IMR-90 (cell line): ENCODE measurements at regions not wholly inside any gene's neighbourhood (a gene's known extent, or its start where the extent isn't known, plus 50 kb on each side); places are given as distances from the start of the nearest gene placed in this dataset.

Experiments
- ATAC-seq: fragments of 200-7000 bp; cut with Tn5 transposase; 2 replicates; pipeline ENCODE4 v1.9.1; 2020; ENCODE audit warnings: low read depth, mild to moderate bottlenecking, moderate library complexity
- BruUV-seq: library from RNA; stranded (reverse); fragments of 400-500 nt; replicated peaks from 2 replicates; lab custom pipeline; 2021; lab: Mats Ljungman, UMichigan
- CTCF ChIA-PET: fragments of 300-600 bp; formaldehyde crosslinking; extraction: SDS; loops from one replicate; lab custom pipeline; 2021; ENCODE audit warnings: antibody characterized with exemption; lab: Yijun Ruan, JAX
- POLR2A ChIA-PET: fragments of 300-600 bp; sonication (Branson Sonifier 250); formaldehyde crosslinking; loops from one replicate; lab custom pipeline; 2022; ENCODE audit warnings: antibody characterized with exemption; ENCODE audit not compliant: unreplicated experiment; lab: Charles Lee
- DNase-seq: peaks from one replicate; pipeline ENCODE4 v3.0.0; 2013
- H2AFZ ChIP-seq: replicated peaks from 2 replicates; pipeline ENCODE3; 2013; ENCODE audit warnings: low read length, mild to moderate bottlenecking; ENCODE audit not compliant: poor library complexity
- H2AK5ac ChIP-seq: 2 replicates; pipeline ENCODE4 v1.6.1; 2013; ENCODE audit warnings: low read depth, low read length, inconsistent platforms
- H2AK9ac ChIP-seq: replicated peaks from 2 replicates; pipeline ENCODE3; 2013; ENCODE audit warnings: mild to moderate bottlenecking, low read depth, low read length, moderate library complexity; ENCODE audit not compliant: poor library complexity
- H2BK120ac ChIP-seq: 2 replicates; pipeline ENCODE4 v1.6.1; 2013; ENCODE audit warnings: low read depth, low read length, inconsistent platforms
- H2BK15ac ChIP-seq: 3 replicates; pipeline ENCODE4 v1.6.1; 2013; ENCODE audit warnings: low read depth, low read length, inconsistent platforms
- H2BK20ac ChIP-seq: 2 replicates; pipeline ENCODE4 v1.6.1; 2013; ENCODE audit warnings: low read depth, mild to moderate bottlenecking, inconsistent platforms, low read length, moderate library complexity
- H2BK5ac ChIP-seq: 2 replicates; pipeline ENCODE4 v1.6.1; 2013; ENCODE audit warnings: mild to moderate bottlenecking, low read depth, low read length, inconsistent platforms; ENCODE audit not compliant: poor library complexity, severe bottlenecking
- H3K14ac ChIP-seq: replicated peaks from 2 replicates; pipeline ENCODE4 v1.6.1; 2013; ENCODE audit warnings: low read depth, low read length, inconsistent platforms
- H3K18ac ChIP-seq: 2 replicates; pipeline ENCODE4 v1.6.1; 2013; ENCODE audit warnings: low read depth, low read length, control low read depth
- H3K23ac ChIP-seq: 2 replicates; pipeline ENCODE4 v1.6.1; 2013; ENCODE audit warnings: low read depth, low read length, inconsistent platforms
- H3K27ac ChIP-seq: 2 replicates; pipeline ENCODE4 v1.5.1; 2013; ENCODE audit warnings: mild to moderate bottlenecking, control low read depth, low read length; ENCODE audit not compliant: insufficient read depth
- H3K27me3 ChIP-seq: 2 replicates; pipeline ENCODE4 v1.6.1; 2013; ENCODE audit warnings: low read length; ENCODE audit not compliant: control insufficient read depth, insufficient read depth
- H3K36me3 ChIP-seq: 2 replicates; pipeline ENCODE4 v1.6.1; 2013; ENCODE audit warnings: low read length, mixed read lengths; ENCODE audit not compliant: control insufficient read depth, insufficient read depth
- H3K4ac ChIP-seq: 2 replicates; pipeline ENCODE4 v1.6.1; 2013; ENCODE audit warnings: low read depth, low read length, inconsistent platforms
- H3K4me1 ChIP-seq: 2 replicates; pipeline ENCODE4 v1.6.1; 2013; ENCODE audit warnings: low read length, mixed read lengths; ENCODE audit not compliant: control insufficient read depth, insufficient read depth
- H3K4me2 ChIP-seq: 2 replicates; pipeline ENCODE4 v1.6.1; 2013; ENCODE audit warnings: low read depth, mild to moderate bottlenecking, control low read depth, low read length, moderate library complexity
- H3K4me3 ChIP-seq: 2 replicates; pipeline ENCODE4 v1.5.1; 2013; ENCODE audit warnings: low read depth, mild to moderate bottlenecking, control low read depth, low read length, moderate library complexity; ENCODE audit not compliant: insufficient read depth
- H3K56ac ChIP-seq: 2 replicates; pipeline ENCODE4 v1.6.1; 2013; ENCODE audit warnings: low read length, inconsistent platforms; ENCODE audit not compliant: insufficient read depth; ENCODE audit errors: extremely low read depth
- H3K79me1 ChIP-seq, 2 experiments: 2 replicates each; pipeline ENCODE4 v1.6.1; 2013; ENCODE audit warnings: low read length in 2 of 2, inconsistent platforms in 1 of 2, low read depth in 1 of 2
- H3K9ac ChIP-seq: 2 replicates; pipeline ENCODE4 v1.6.1; 2013; ENCODE audit warnings: low read depth, low read length, control low read depth
- H3K9me1 ChIP-seq: 2 replicates; pipeline ENCODE4 v1.6.1; 2013; ENCODE audit warnings: low read length, inconsistent platforms; ENCODE audit not compliant: insufficient read depth
- H3K9me3 ChIP-seq: 2 replicates; pipeline ENCODE4 v1.6.1; 2013; ENCODE audit warnings: low read length; ENCODE audit not compliant: control insufficient read depth, insufficient read depth
- H4K20me1 ChIP-seq: 2 replicates; pipeline ENCODE4 v1.6.1; 2013; ENCODE audit warnings: low read length, inconsistent platforms; ENCODE audit not compliant: insufficient read depth
- H4K5ac ChIP-seq: 2 replicates; pipeline ENCODE4 v1.6.1; 2013; ENCODE audit warnings: mild to moderate bottlenecking, low read depth, low read length, control low read depth
- H4K8ac ChIP-seq, 2 experiments: 2 replicates each; pipeline ENCODE4 v1.6.1; 2013; ENCODE audit warnings: low read depth in 2 of 2, low read length in 2 of 2, control low read depth in 1 of 2, inconsistent platforms in 1 of 2
- H4K91ac ChIP-seq: 2 replicates; pipeline ENCODE4 v1.6.1; 2013; ENCODE audit warnings: low read depth, low read length, inconsistent platforms; ENCODE audit not compliant: insufficient read depth
- BHLHE40 ChIP-seq: fragments of 150-350 bp; IDR thresholded peaks from 2 replicates; pipeline ENCODE4 v1.6.1; 2016; ENCODE audit warnings: mild to moderate bottlenecking, low read depth, low read length
- CEBPB ChIP-seq: IDR thresholded peaks from 2 replicates; pipeline ENCODE4 v1.6.1; 2012; ENCODE audit warnings: low read depth, low read length, improper control_type of control experiment
- CHD1 ChIP-seq: IDR thresholded peaks from 2 replicates; pipeline ENCODE4 v1.6.1; 2012; ENCODE audit warnings: low read depth, low read length, improper control_type of control experiment
- CTCF ChIP-seq: conservative IDR thresholded peaks from 2 replicates; pipeline ENCODE4 v1.5.1; 2012; ENCODE audit warnings: mild to moderate bottlenecking, low read depth, low read length, improper control_type of control experiment
- ELK1 ChIP-seq: fragments of 150-350 bp; IDR thresholded peaks from 2 replicates; pipeline ENCODE4 v1.6.1; 2016; ENCODE audit warnings: low read depth, mild to moderate bottlenecking, low read length, moderate library complexity, borderline replicate concordance
- FOS ChIP-seq: fragments of 150-350 bp; IDR thresholded peaks from 2 replicates; pipeline ENCODE4 v1.6.1; 2016; ENCODE audit warnings: low read depth, low read length
- MAFK ChIP-seq: IDR thresholded peaks from 2 replicates; pipeline ENCODE4 v1.6.1; 2012; ENCODE audit warnings: low read depth, low read length, improper control_type of control experiment
- MAZ ChIP-seq: IDR thresholded peaks from 2 replicates; pipeline ENCODE4 v1.6.1; 2012; ENCODE audit warnings: low read depth, mild to moderate bottlenecking, low read length, improper control_type of control experiment, moderate library complexity, borderline replicate concordance
- MXI1 ChIP-seq: IDR thresholded peaks from 2 replicates; pipeline ENCODE4 v1.6.1; 2012; ENCODE audit warnings: low read depth, mild to moderate bottlenecking, low read length, moderate library complexity, borderline replicate concordance
- NFE2L2 ChIP-seq: fragments of 150-350 bp; IDR thresholded peaks from 2 replicates; pipeline ENCODE4 v1.6.1; 2016; ENCODE audit warnings: low read depth, mild to moderate bottlenecking, low read length
- POLR2A ChIP-seq: IDR thresholded peaks from 2 replicates; pipeline ENCODE4 v1.6.1; 2012; ENCODE audit warnings: mild to moderate bottlenecking, low read depth, low read length
- RAD21 ChIP-seq: IDR thresholded peaks from 2 replicates; pipeline ENCODE4 v1.6.1; 2012; ENCODE audit warnings: low read length, improper control_type of control experiment
- RCOR1 ChIP-seq: IDR thresholded peaks from 2 replicates; pipeline ENCODE4 v1.6.1; 2012; ENCODE audit warnings: mild to moderate bottlenecking, low read length, improper control_type of control experiment; ENCODE audit not compliant: insufficient replicate concordance
- RFX5 ChIP-seq: IDR thresholded peaks from 2 replicates; pipeline ENCODE4 v1.8.0; 2012; ENCODE audit warnings: low read depth, mild to moderate bottlenecking, low read length, moderate library complexity
- SMC3 ChIP-seq: fragments of 150-350 bp; IDR thresholded peaks from 2 replicates; pipeline ENCODE4 v1.6.1; 2016; ENCODE audit warnings: low read depth, mild to moderate bottlenecking, antibody characterized with exemption, low read length, moderate library complexity
- USF2 ChIP-seq: fragments of 150-350 bp; IDR thresholded peaks from 2 replicates; pipeline ENCODE4 v1.6.1; 2017; ENCODE audit warnings: mild to moderate bottlenecking, antibody characterized with exemption, low read length, low read depth
- WGBS, 2 experiments: methylation state at CpG; one replicate each; pipeline versions ENCODE4 v1.1.5 to v1.1.7; 2013; ENCODE audit warnings: missing lambda C conversion rate in 2 of 2; ENCODE audit not compliant: insufficient read length in 1 of 2; ENCODE audit errors: extremely low coverage in 2 of 2; 5-methylcytosine and 5-hydroxymethylcytosine counted together
- dilution Hi-C: fragments of 300-500 bp; cut with HindIII; formaldehyde crosslinking; loops from one replicate; pipeline ENCODE4 v1.14.3; 2018; ENCODE audit warnings: low sequenced_read_pairs; ENCODE audit not compliant: unreplicated experiment
- in situ Hi-C: fragments of 300-500 bp; cut with MboI; formaldehyde crosslinking; loops from 3 replicates; pipeline ENCODE4 v1.14.3; 2019; ENCODE audit warnings: low sequenced_read_pairs, inconsistent platforms, mixed read lengths
- intact Hi-C: fragments of 100-400 bp; cut with micrococcal nuclease; formaldehyde crosslinking; loops from 2 replicates; pipeline ENCODE4 v1.10.0; 2022

GRCh38 chr16:86396901-86397311 is 113.4 kb upstream of the FOXF1 start:
- peak overlapping the region; percentile 83 for H3K4me2 ChIP-seq
- H3K56ac ChIP-seq: peak overlapping the region; percentile 97
- no peaks in the 10 kb centered on the region for H3K27me3 ChIP-seq
- peaks cover 28% of the 10 kb centered on the region for H3K4me1 ChIP-seq
- no CpG with 5 or more reads among the region's 9 CpGs for WGBS, 2 experiments
- H4K5ac ChIP-seq: peak overlapping the region; percentile 81
- peak overlapping the region; percentile 10; the same call in 1 of the 2 replicates for H3K4me3 ChIP-seq
- peak overlapping the region; percentile 90 for H2AK9ac ChIP-seq
- no peaks in the 10 kb centered on the region for H4K20me1 ChIP-seq
- H2BK5ac ChIP-seq: peak overlapping the region; percentile 96
- peak overlapping the region; percentile 70 for H2AFZ ChIP-seq
- in situ Hi-C loops: loop anchor here (5.0 to 10.0 kb wide), 3 partner anchors 60 to 322 kb away; no protein-coding TSS in a partner anchor
- peak; percentile 95 for DNase-seq
- no peaks in the 10 kb centered on the region for H3K9me3 ChIP-seq
- H3K9ac ChIP-seq: peak overlapping the region; percentile 67
- peak; percentile 82 for ATAC-seq
- dilution Hi-C loops: no loop called here
- H2BK20ac ChIP-seq: peak overlapping the region; percentile 93
- H3K14ac ChIP-seq: peak overlapping the region; percentile 90
- intact Hi-C loops: loop anchor here (2.0 to 5.0 kb wide), 7 partner anchors 54 to 324 kb away; no protein-coding TSS in a partner anchor
- peak overlapping the region; percentile 96 for H3K4ac ChIP-seq
- H2AK5ac ChIP-seq: peak overlapping the region; percentile 93
- H4K91ac ChIP-seq: peak overlapping the region; percentile 97
- ChIA-PET CTCF (no interaction called here), POLR2A (interaction anchor here (1.0 kb wide), 1 partner anchor 157 kb away, joined by 8 read pairs; no protein-coding TSS in a partner anchor)
- H3K27ac ChIP-seq: peak overlapping the region; percentile 93
- H3K9me1 ChIP-seq: peaks cover 35% of the 10 kb centered on the region
- H3K79me1 ChIP-seq: peaks cover 9 to 47% of the 10 kb centered on the region in 2 experiments; a peak in 2 of 4 replicates
- H2BK15ac ChIP-seq: peak overlapping the region; percentile 79
- peak overlapping the region; percentile 42 to 94 for H4K8ac ChIP-seq
- no peaks in the 10 kb centered on the region for H3K36me3 ChIP-seq
- H3K18ac ChIP-seq: peak overlapping the region; percentile 89
- peak overlapping the region; percentile 94 for H3K23ac ChIP-seq
- TF ChIP-seq RCOR1 (peak; percentile 16), POLR2A (peak; percentile 61; the same call in 1 of the 2 replicates), SMC3 (0 out of 2 replicates have a peak, but pooled peaks have one; percentile 3), MAFK (no peak), CTCF (no peak), MXI1 (peak; percentile 69; the same call in 1 of the 2 replicates), NFE2L2 (no peak), RAD21 (peak; percentile 4), CEBPB (no peak; the same call in 1 of the 2 replicates), ELK1 (no peak), USF2 (peak; percentile 54), CHD1 (no peak), RFX5 (no peak), BHLHE40 (peak; percentile 36), FOS (peak; percentile 87), MAZ (peak; percentile 63; the same call in 1 of the 2 replicates)
- no TSS peak for BruUV-seq
- peak overlapping the region; percentile 97 for H2BK120ac ChIP-seq
